Activated CD4-positive, alpha-beta T cell treated with anti-CD3 and anti-CD28 coated beads, Interleukin-2, amount 10 ng/mL, durations not matched to agents 24 days and 14 days (primary cell): ENCODE measurements at regions not wholly inside any gene's neighbourhood (a gene's known extent, or its start where the extent isn't known, plus 50 kb on each side); places are given as distances from the start of the nearest gene placed in this dataset.
"Not testable (repeated sequence)": the region's sequence is repeated elsewhere in the genome, so short reads cannot be mapped to it uniquely, and the experiment has no call there.

Experiments used
- DNase-seq: peaks from one replicate; pipeline ENCODE4 v3.0.0; 2022
- H3K27ac Mint-ChIP-seq: one replicate; pipeline ENCODE4 v1.8.0; 2022; ENCODE audit warnings: mild to moderate bottlenecking, mixed read lengths
- H3K27me3 Mint-ChIP-seq: one replicate; pipeline ENCODE4 v1.8.0; 2022; ENCODE audit warnings: mixed read lengths
- H3K36me3 Mint-ChIP-seq: one replicate; pipeline ENCODE4 v1.8.0; 2022; ENCODE audit warnings: low read depth, mild to moderate bottlenecking, mixed read lengths
- H3K4me1 Mint-ChIP-seq: one replicate; pipeline ENCODE4 v1.8.0; 2021; ENCODE audit warnings: mixed read lengths
- H3K4me3 Mint-ChIP-seq: one replicate; pipeline ENCODE4 v1.8.0; 2022; ENCODE audit warnings: mild to moderate bottlenecking, moderate library complexity, mixed read lengths
- H3K9me3 Mint-ChIP-seq: one replicate; pipeline ENCODE4 v1.8.0; 2021; ENCODE audit warnings: mixed read lengths
- intact Hi-C: fragments of 100-400 bp; cut with micrococcal nuclease; formaldehyde crosslinking; loops from one replicate; pipeline ENCODE4 v1.15.1; 2023

- H3K27ac Mint-ChIP-seq: no peak overlapping the region
- intact Hi-C loops: no loop called here
Measured at GRCh38 chr4:177232473-177232872, 77.2 kb upstream of the NEIL3 start.

GRCh38 chr4:177235026-177235425 lies 74.6 kb upstream of the NEIL3 start:
- intact Hi-C loops: no loop called here
- no peaks in the 10 kb centered on the region for H3K27me3 Mint-ChIP-seq
- H3K9me3 Mint-ChIP-seq: no peaks in the 10 kb centered on the region
- no peaks in the 10 kb centered on the region for H3K4me1 Mint-ChIP-seq
- no peaks in the 10 kb centered on the region for H3K36me3 Mint-ChIP-seq
- H3K27ac Mint-ChIP-seq: no peak overlapping the region
- no peak for DNase-seq
- no peak overlapping the region for H3K4me3 Mint-ChIP-seq

More at GRCh38 chr4:177232473-177232872, 77.2 kb upstream of the NEIL3 start:
- Mint-ChIP-seq H3K27me3 (no peaks in the 10 kb centered on the region), H3K4me3 (no peak overlapping the region), H3K36me3 (no peaks in the 10 kb centered on the region), H3K4me1 (peaks cover 9% of the 10 kb centered on the region), H3K9me3 (no peaks in the 10 kb centered on the region)
- DNase-seq: no peak

DNA sequence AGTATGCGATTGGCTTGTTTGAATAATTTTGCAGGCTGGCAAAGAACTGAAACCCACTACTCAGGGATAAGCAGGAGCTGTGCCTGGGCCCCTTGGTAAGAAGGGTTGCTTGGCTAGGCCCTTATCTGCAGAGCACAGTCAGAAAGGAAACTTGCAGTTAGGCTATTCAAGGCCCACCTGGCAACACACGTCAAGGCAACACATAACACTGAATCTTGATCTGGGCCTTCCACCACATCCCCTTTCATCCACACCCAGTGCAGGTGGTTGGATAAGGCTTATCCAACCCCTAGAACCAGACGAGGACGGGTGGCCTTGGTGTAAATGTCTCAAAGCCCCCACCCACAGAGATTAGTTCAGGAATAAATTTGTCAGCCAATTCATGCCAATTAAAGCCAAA lies 72.8 kb upstream of the NEIL3 start:
- H3K4me1 Mint-ChIP-seq: peaks cover 2% of the 10 kb centered on the region
- no peak overlapping the region for H3K4me3 Mint-ChIP-seq
- DNase-seq: no peak
- no peak overlapping the region for H3K27ac Mint-ChIP-seq
- peaks cover under 1% of the 10 kb centered on the region for H3K36me3 Mint-ChIP-seq
- H3K27me3 Mint-ChIP-seq: no peaks in the 10 kb centered on the region
- H3K9me3 Mint-ChIP-seq: no peaks in the 10 kb centered on the region
- intact Hi-C loops: no loop called here

DNA sequence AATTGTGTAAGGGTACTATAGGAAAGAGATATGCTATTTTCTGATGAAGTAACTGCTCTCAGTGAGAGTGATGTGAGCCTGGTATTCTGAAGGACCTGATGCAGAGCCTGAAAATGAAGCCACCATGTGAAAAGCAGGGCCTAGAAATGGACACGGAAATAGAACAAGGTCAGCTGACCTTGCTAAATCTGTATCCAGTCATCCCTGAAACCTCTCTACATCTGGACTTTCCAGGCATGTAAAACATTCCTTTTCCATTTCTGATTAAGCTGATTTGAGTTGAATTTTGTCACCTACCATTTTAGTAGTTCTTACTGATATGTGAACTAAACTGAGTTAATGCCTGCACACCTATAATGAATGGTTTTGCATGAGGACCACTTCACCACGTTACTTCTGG lies 72.4 kb upstream of the NEIL3 start:
- Mint-ChIP-seq H3K4me3 (no peak overlapping the region), H3K9me3 (no peaks in the 10 kb centered on the region), H3K27ac (no peak overlapping the region)

GRCh38 chr4:177239477-177239876 lies 70.2 kb upstream of the NEIL3 start:
- Mint-ChIP-seq H3K36me3 (peaks cover 1% of the 10 kb centered on the region), H3K9me3 (no peaks in the 10 kb centered on the region), H3K27me3 (no peaks in the 10 kb centered on the region), H3K4me3 (no peak overlapping the region), H3K4me1 (peaks cover 7% of the 10 kb centered on the region), H3K27ac (no peak overlapping the region)
- intact Hi-C loops: no loop called here
- DNase-seq: no peak

More for the DNA sequence above, 72.4 kb upstream of the NEIL3 start:
- peaks cover 1% of the 10 kb centered on the region for H3K36me3 Mint-ChIP-seq
- H3K27me3 Mint-ChIP-seq: no peaks in the 10 kb centered on the region
- DNase-seq: no peak
- intact Hi-C loops: no loop called here
- peaks cover 6% of the 10 kb centered on the region for H3K4me1 Mint-ChIP-seq

- intact Hi-C loops: no loop called here
- no peaks in the 10 kb centered on the region for H3K9me3 Mint-ChIP-seq
- H3K4me3 Mint-ChIP-seq: no peak overlapping the region
- peaks cover 1% of the 10 kb centered on the region for H3K36me3 Mint-ChIP-seq
- H3K27me3 Mint-ChIP-seq: no peaks in the 10 kb centered on the region
- H3K4me1 Mint-ChIP-seq: peaks cover 7% of the 10 kb centered on the region
- no peak for DNase-seq
- H3K27ac Mint-ChIP-seq: no peak overlapping the region
Measured at GRCh38 chr4:177239878-177240277, 69.8 kb upstream of the NEIL3 start.

- no peak overlapping the region for H3K27ac Mint-ChIP-seq
- peaks cover 7% of the 10 kb centered on the region for H3K4me1 Mint-ChIP-seq
- intact Hi-C loops: no loop called here
- H3K4me3 Mint-ChIP-seq: no peak overlapping the region
- peaks cover 1% of the 10 kb centered on the region for H3K36me3 Mint-ChIP-seq
- DNase-seq: no peak
- peaks cover 4% of the 10 kb centered on the region for H3K27me3 Mint-ChIP-seq
- H3K9me3 Mint-ChIP-seq: no peaks in the 10 kb centered on the region
Measured at GRCh38 chr4:177242651-177243286, 66.9 kb upstream of the NEIL3 start.

DNA sequence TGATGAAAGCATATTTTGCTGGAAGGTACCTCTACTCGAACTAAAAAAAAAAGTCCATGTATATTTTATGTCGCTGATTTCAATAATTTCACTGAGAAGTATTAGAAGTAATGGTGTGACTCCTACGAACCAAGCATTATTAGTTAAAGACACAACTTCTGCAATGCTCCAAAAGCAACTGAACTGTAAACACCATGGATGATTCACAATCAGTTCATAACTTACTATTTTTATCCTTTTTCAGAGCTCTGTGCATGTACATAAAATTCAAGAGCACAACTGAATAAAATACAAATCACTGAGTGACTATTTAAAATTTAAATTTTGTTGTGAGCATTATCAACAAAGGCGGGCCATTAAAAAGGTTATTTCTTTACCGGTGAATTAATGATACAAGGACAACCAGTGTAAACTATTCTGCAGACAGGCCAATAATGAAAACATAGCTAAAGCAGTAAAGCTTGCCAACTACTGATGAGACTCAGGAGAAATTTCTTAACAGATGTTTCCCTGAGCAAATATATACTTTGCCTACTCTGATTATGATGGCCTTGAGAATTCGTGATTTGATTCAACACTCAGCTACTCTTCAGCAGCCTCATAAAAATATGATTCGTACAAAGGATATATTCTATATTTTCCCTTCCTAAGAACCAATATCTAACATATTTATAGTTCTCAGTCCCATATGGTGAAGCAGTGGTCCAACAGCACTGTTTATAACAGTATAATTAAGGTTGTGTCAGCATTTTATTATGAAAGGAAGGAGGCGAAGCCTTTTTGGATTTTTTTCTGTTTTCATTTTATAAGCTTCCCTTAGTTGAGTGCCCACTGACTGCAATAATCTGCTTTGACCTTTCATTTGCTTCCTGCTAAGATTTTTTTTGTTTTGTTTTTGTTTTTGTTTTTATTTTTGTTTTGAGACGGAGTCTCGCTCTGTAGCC lies 62.8 kb upstream of the NEIL3 start:
- H3K27me3 Mint-ChIP-seq: peaks cover 17% of the 10 kb centered on the region
- no peaks in the 10 kb centered on the region for H3K9me3 Mint-ChIP-seq
- peaks cover 14% of the 10 kb centered on the region for H3K4me1 Mint-ChIP-seq
- no peak overlapping the region for H3K4me3 Mint-ChIP-seq
- H3K27ac Mint-ChIP-seq: no peak overlapping the region
- DNase-seq: no peak
- intact Hi-C loops: no loop called here
- H3K36me3 Mint-ChIP-seq: peaks cover under 1% of the 10 kb centered on the region

DNA sequence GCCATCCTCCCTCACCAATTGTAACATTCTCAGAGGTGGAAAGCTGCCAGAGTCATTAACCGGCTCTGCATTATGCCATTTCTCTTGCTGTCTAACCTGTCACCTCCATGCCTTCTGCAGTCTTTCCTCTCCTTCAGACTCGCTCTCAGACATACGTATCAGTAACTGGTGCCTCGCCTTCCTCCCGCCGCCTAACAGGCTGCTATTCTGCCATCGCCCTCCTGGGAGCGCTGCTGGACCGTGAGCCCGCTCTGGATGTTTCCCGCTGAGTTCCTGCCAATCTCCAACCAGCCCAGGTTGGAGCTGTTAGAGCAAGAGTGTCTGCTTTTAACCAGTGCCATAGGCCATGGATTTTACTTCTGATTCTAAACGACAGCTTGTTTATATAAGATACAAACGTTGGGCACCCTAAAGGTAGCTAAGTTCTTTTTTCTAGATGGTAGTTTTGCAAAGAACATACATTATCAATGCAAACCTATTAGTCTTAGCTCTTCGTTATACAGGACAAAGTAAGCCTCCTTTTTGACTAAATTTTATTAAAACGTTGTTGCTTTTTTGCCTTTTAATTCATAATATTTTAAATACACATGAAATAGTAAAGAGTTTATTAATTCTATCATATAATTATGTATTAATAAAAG lies 59.5 kb upstream of the NEIL3 start:
- H3K27ac Mint-ChIP-seq: no peak overlapping the region
- H3K4me1 Mint-ChIP-seq: peaks cover 10% of the 10 kb centered on the region
- H3K27me3 Mint-ChIP-seq: peaks cover 19% of the 10 kb centered on the region
- peak overlapping the region; percentile 14 for H3K4me3 Mint-ChIP-seq
- peak; percentile 93 for DNase-seq
- H3K36me3 Mint-ChIP-seq: no peaks in the 10 kb centered on the region
- H3K9me3 Mint-ChIP-seq: no peaks in the 10 kb centered on the region
- intact Hi-C loops: loop anchor here (1.0 to 5.0 kb wide), 4 partner anchors 59 to 307 kb away; partner anchors contain the start of genes AGA and NEIL3

DNA sequence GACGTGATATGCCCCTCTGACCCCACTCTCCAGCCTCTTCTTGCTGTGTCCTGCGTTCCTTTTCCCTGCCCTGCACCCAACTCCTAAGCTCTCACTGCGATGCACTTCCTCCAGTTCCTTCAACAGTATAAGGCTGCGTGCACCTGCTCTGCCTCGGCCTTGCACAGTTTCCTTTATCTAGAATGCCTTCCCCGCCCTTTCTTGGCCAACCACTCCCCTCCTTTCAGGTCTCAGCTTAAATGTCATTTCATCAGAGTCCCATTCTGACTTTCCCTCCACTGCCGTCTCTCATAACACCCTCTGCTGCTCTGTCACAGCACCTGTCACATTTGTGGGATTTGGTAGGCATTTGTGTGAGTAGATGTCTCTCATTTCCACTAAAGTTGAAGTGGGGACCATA lies 58.4 kb upstream of the NEIL3 start:
- intact Hi-C loops: loop anchor here (2.0 to 5.0 kb wide), 3 partner anchors 58 to 306 kb away; partner anchors contain the start of genes AGA and NEIL3
- no peaks in the 10 kb centered on the region for H3K36me3 Mint-ChIP-seq
- peak overlapping the region; percentile 4 for H3K4me3 Mint-ChIP-seq

GRCh38 chr4:177255359-177255758 lies 54.3 kb upstream of the NEIL3 start:
- intact Hi-C loops: no loop called here
- H3K4me3 Mint-ChIP-seq: no peak overlapping the region
- H3K36me3 Mint-ChIP-seq: no peaks in the 10 kb centered on the region
- peaks cover 8% of the 10 kb centered on the region for H3K9me3 Mint-ChIP-seq
- H3K27me3 Mint-ChIP-seq: peaks cover 25% of the 10 kb centered on the region
- no peak overlapping the region for H3K27ac Mint-ChIP-seq
- DNase-seq: no peak
- peaks cover 5% of the 10 kb centered on the region for H3K4me1 Mint-ChIP-seq

More for the DNA sequence above, 58.4 kb upstream of the NEIL3 start:
- DNase-seq: peak; percentile 75
- no peaks in the 10 kb centered on the region for H3K9me3 Mint-ChIP-seq
- peak overlapping the region; percentile 76 for H3K27ac Mint-ChIP-seq
- peaks cover 18% of the 10 kb centered on the region for H3K27me3 Mint-ChIP-seq
- H3K4me1 Mint-ChIP-seq: peaks cover 10% of the 10 kb centered on the region

DNA sequence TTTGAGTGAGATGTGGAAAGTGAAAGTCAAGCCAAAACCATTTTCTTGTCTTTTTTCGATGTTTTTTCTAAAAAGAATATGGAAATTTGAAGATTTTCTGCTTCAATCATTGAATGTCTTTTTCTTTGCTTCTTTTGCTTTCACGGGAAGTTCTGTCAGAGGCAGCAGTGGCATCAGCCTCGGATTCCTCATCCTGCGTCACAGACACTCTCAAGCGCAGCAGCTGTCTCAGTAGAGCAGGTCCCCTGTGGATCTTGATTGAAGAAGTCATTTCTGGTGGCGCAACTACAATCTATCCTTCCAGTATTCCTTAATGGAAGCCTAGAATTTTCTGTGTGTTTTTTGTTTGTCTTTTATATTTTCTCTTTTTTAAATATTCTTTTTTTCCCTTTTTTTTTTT lies 52.7 kb upstream of the NEIL3 start:
- H3K4me1 Mint-ChIP-seq: no peaks in the 10 kb centered on the region
- no peak overlapping the region for H3K27ac Mint-ChIP-seq
- DNase-seq: no peak
- no peaks in the 10 kb centered on the region for H3K36me3 Mint-ChIP-seq
- H3K4me3 Mint-ChIP-seq: no peak overlapping the region
- H3K9me3 Mint-ChIP-seq: peaks cover 8% of the 10 kb centered on the region
- intact Hi-C loops: no loop called here
- peaks cover 27% of the 10 kb centered on the region for H3K27me3 Mint-ChIP-seq

- H3K4me1 Mint-ChIP-seq, H3K27ac Mint-ChIP-seq, intact Hi-C loops, DNase-seq, H3K4me3 Mint-ChIP-seq, H3K36me3 Mint-ChIP-seq, H3K9me3 Mint-ChIP-seq: not testable (repeated sequence)
- H3K27me3 Mint-ChIP-seq: peaks cover 29% of the 10 kb centered on the region
Measured at GRCh38 chr4:177259466-177259865, 50.2 kb upstream of the NEIL3 start.
